ENCODE measurements at regions not wholly inside any gene's neighbourhood (a gene's known extent, or its start where the extent isn't known, plus 50 kb on each side); places are given as distances from the start of the nearest gene placed in this dataset.
"Not testable (repeated sequence)": the region's sequence is repeated elsewhere in the genome, so short reads cannot be mapped to it uniquely, and the experiment has no call there.

GRCh38 chr16:59114790-59115189, 380.7 kb upstream of the GOT2 start:
- no peak overlapping the region for H3K27ac Mint-ChIP-seq
- CTCF ChIA-PET = no interaction called here
- H3K9me3 Mint-ChIP-seq (ENCODE audit: low read depth) = peaks cover 8% of the 10 kb centered on the region
- no peaks in the 10 kb centered on the region for H3K36me3 Mint-ChIP-seq
- ATAC-seq (no peak), DNase-seq (no peak)
- H3K4me1 Mint-ChIP-seq = no peaks in the 10 kb centered on the region
- H3K27me3 Mint-ChIP-seq = no peaks in the 10 kb centered on the region
- H3K4me3 Mint-ChIP-seq = no peak overlapping the region

- Mint-ChIP-seq H3K4me1 (no peaks in the 10 kb centered on the region), H3K36me3 (no peaks in the 10 kb centered on the region), H3K27me3 (no peaks in the 10 kb centered on the region), H3K27ac (no peak overlapping the region), H3K4me3 (no peak overlapping the region), H3K9me3 (ENCODE audit: low read depth) (peaks cover 5% of the 10 kb centered on the region)
- DNase-seq (no peak), ATAC-seq (no peak)
- CTCF ChIA-PET = no interaction called here
Measured at GRCh38 chr16:59113004-59113670, 379.0 kb upstream of the GOT2 start.

GRCh38 chr16:59111280-59111679, 377.2 kb upstream of the GOT2 start:
- DNase-seq = no peak
- no peak overlapping the region for H3K4me3 Mint-ChIP-seq
- H3K4me1 Mint-ChIP-seq = no peaks in the 10 kb centered on the region
- CTCF ChIA-PET = no interaction called here
- no peaks in the 10 kb centered on the region for H3K36me3 Mint-ChIP-seq
- no peak for ATAC-seq
- H3K27me3 Mint-ChIP-seq = no peaks in the 10 kb centered on the region
- no peak overlapping the region for H3K27ac Mint-ChIP-seq
- H3K9me3 Mint-ChIP-seq (ENCODE audit: low read depth) = peaks cover 3% of the 10 kb centered on the region

- no peak overlapping the region for H3K4me3 Mint-ChIP-seq
- no peak for ATAC-seq
- H3K27ac Mint-ChIP-seq = no peak overlapping the region
- CTCF ChIA-PET = no interaction called here
- no peak for DNase-seq
- no peaks in the 10 kb centered on the region for H3K4me1 Mint-ChIP-seq
- H3K27me3 Mint-ChIP-seq = no peaks in the 10 kb centered on the region
- no peaks in the 10 kb centered on the region for H3K36me3 Mint-ChIP-seq
- peaks cover 3% of the 10 kb centered on the region for H3K9me3 Mint-ChIP-seq (ENCODE audit: low read depth)
Measured at GRCh38 chr16:59108374-59108773, 374.3 kb upstream of the GOT2 start.

- CTCF ChIA-PET; H3K4me1 Mint-ChIP-seq; H3K27me3 Mint-ChIP-seq; H3K36me3 Mint-ChIP-seq; DNase-seq; H3K4me3 Mint-ChIP-seq; ATAC-seq; H3K27ac Mint-ChIP-seq; H3K9me3 Mint-ChIP-seq (ENCODE audit: low read depth): not testable (repeated sequence)
Measured at GRCh38 chr16:59096682-59097081, 362.6 kb upstream of the GOT2 start.

- Mint-ChIP-seq H3K4me3 (no peak overlapping the region), H3K9me3 (ENCODE audit: low read depth) (peaks cover 6% of the 10 kb centered on the region), H3K27me3 (no peaks in the 10 kb centered on the region), H3K4me1 (no peaks in the 10 kb centered on the region), H3K27ac (no peak overlapping the region), H3K36me3 (no peaks in the 10 kb centered on the region)
- CTCF ChIA-PET = no interaction called here
- DNase-seq (no peak), ATAC-seq (no peak)
Measured at GRCh38 chr16:59090541-59090940, 356.4 kb upstream of the GOT2 start.

GRCh38 chr16:59088431-59088830, 354.3 kb upstream of the GOT2 start:
- Mint-ChIP-seq H3K27me3 (no peaks in the 10 kb centered on the region), H3K4me3 (no peak overlapping the region), H3K4me1 (no peaks in the 10 kb centered on the region), H3K9me3 (ENCODE audit: low read depth) (peaks cover 6% of the 10 kb centered on the region), H3K27ac (no peak overlapping the region), H3K36me3 (no peaks in the 10 kb centered on the region)
- no peak for DNase-seq
- CTCF ChIA-PET = no interaction called here
- ATAC-seq = no peak

- Mint-ChIP-seq H3K4me3 (no peak overlapping the region), H3K4me1 (no peaks in the 10 kb centered on the region), H3K27ac (no peak overlapping the region), H3K9me3 (ENCODE audit: low read depth) (peaks cover 6% of the 10 kb centered on the region), H3K36me3 (no peaks in the 10 kb centered on the region), H3K27me3 (no peaks in the 10 kb centered on the region)
- DNase-seq (no peak), ATAC-seq (no peak)
- CTCF ChIA-PET = no interaction called here
Measured at GRCh38 chr16:59087641-59088040, 353.5 kb upstream of the GOT2 start.

GRCh38 chr16:59067205-59067604, 333.1 kb upstream of the GOT2 start:
- H3K4me1 Mint-ChIP-seq = no peaks in the 10 kb centered on the region
- no peak for ATAC-seq
- H3K27ac Mint-ChIP-seq = no peak overlapping the region
- H3K4me3 Mint-ChIP-seq = no peak overlapping the region
- H3K27me3 Mint-ChIP-seq = no peaks in the 10 kb centered on the region
- peaks cover 5% of the 10 kb centered on the region for H3K9me3 Mint-ChIP-seq (ENCODE audit: low read depth)
- no peaks in the 10 kb centered on the region for H3K36me3 Mint-ChIP-seq
- DNase-seq = no peak
- CTCF ChIA-PET = no interaction called here

GRCh38 chr16:59060207-59060606, 326.1 kb upstream of the GOT2 start:
- no peak overlapping the region for H3K27ac Mint-ChIP-seq
- no peaks in the 10 kb centered on the region for H3K27me3 Mint-ChIP-seq
- H3K9me3 Mint-ChIP-seq (ENCODE audit: low read depth) = peaks cover 6% of the 10 kb centered on the region
- ATAC-seq (no peak), DNase-seq (no peak)
- CTCF ChIA-PET = no interaction called here
- H3K4me1 Mint-ChIP-seq = no peaks in the 10 kb centered on the region
- H3K4me3 Mint-ChIP-seq = no peak overlapping the region
- H3K36me3 Mint-ChIP-seq = no peaks in the 10 kb centered on the region

- no peaks in the 10 kb centered on the region for H3K4me1 Mint-ChIP-seq
- no peak overlapping the region for H3K27ac Mint-ChIP-seq
- no peaks in the 10 kb centered on the region for H3K36me3 Mint-ChIP-seq
- H3K27me3 Mint-ChIP-seq = no peaks in the 10 kb centered on the region
- CTCF ChIA-PET = no interaction called here
- peaks cover 6% of the 10 kb centered on the region for H3K9me3 Mint-ChIP-seq (ENCODE audit: low read depth)
- H3K4me3 Mint-ChIP-seq = no peak overlapping the region
- ATAC-seq (no peak), DNase-seq (no peak)
Measured at GRCh38 chr16:59058250-59058649, 324.1 kb upstream of the GOT2 start.

- Mint-ChIP-seq H3K9me3 (ENCODE audit: low read depth) (peaks cover 3% of the 10 kb centered on the region), H3K4me3 (no peak overlapping the region), H3K36me3 (no peaks in the 10 kb centered on the region), H3K27me3 (no peaks in the 10 kb centered on the region), H3K27ac (no peak overlapping the region), H3K4me1 (no peaks in the 10 kb centered on the region)
- CTCF ChIA-PET = no interaction called here
- DNase-seq = no peak
- no peak for ATAC-seq
Measured at GRCh38 chr16:59053911-59054310, 319.8 kb upstream of the GOT2 start.

GRCh38 chr16:59052231-59052630, 318.1 kb upstream of the GOT2 start:
- H3K4me3 Mint-ChIP-seq = no peak overlapping the region

GRCh38 chr16:59048876-59049275, 314.8 kb upstream of the GOT2 start:
- Mint-ChIP-seq H3K27me3 (no peaks in the 10 kb centered on the region), H3K27ac (no peak overlapping the region), H3K9me3 (ENCODE audit: low read depth) (no peaks in the 10 kb centered on the region), H3K4me1 (no peaks in the 10 kb centered on the region), H3K36me3 (no peaks in the 10 kb centered on the region), H3K4me3 (no peak overlapping the region)
- ATAC-seq (no peak), DNase-seq (no peak)
- CTCF ChIA-PET = no interaction called here

More at GRCh38 chr16:59052231-59052630, 318.1 kb upstream of the GOT2 start:
- no peaks in the 10 kb centered on the region for H3K36me3 Mint-ChIP-seq
- H3K9me3 Mint-ChIP-seq (ENCODE audit: low read depth) = no peaks in the 10 kb centered on the region
- no peaks in the 10 kb centered on the region for H3K4me1 Mint-ChIP-seq
- H3K27ac Mint-ChIP-seq = no peak overlapping the region
- no peaks in the 10 kb centered on the region for H3K27me3 Mint-ChIP-seq
- CTCF ChIA-PET = no interaction called here
- no peak for ATAC-seq
- DNase-seq = no peak

- Mint-ChIP-seq H3K27me3 (no peaks in the 10 kb centered on the region), H3K9me3 (ENCODE audit: low read depth) (no peaks in the 10 kb centered on the region), H3K36me3 (no peaks in the 10 kb centered on the region), H3K4me1 (no peaks in the 10 kb centered on the region), H3K27ac (no peak overlapping the region), H3K4me3 (no peak overlapping the region)
- DNase-seq = no peak
- no peak for ATAC-seq
- CTCF ChIA-PET = no interaction called here
Measured at GRCh38 chr16:59047114-59047513, 313.0 kb upstream of the GOT2 start.

Data from activated CD8-positive, alpha-beta memory T cell treated with anti-CD3 and anti-CD28 coated beads, Interleukin-2, amount 10 ng/mL, durations not matched to agents 7 days and 5 days (primary cell).